NCI-H524 treated with DMSO at 0.1 percent for 48 hours (cell line): ENCODE measurements at regions not wholly inside any gene's neighbourhood (a gene's known extent, or its start where the extent isn't known, plus 50 kb on each side); places are given as distances from the start of the nearest gene placed in this dataset.

Experiments
- DNase-seq: peaks from one replicate; lab custom pipeline; 2025; lab: John Stamatoyannopoulos, UW

- DNase-seq, result no peak
Observed at GRCh38 chr12:67147030-67147429, 122.1 kb upstream of the CAND1 start.

- DNase-seq, result no peak
Observed at GRCh38 chr12:67147447-67147846, 121.7 kb upstream of the CAND1 start.

GRCh38 chr12:67148265-67148664, 120.9 kb upstream of the CAND1 start:
- DNase-seq, result no peak

GRCh38 chr12:67151886-67152285, 117.3 kb upstream of the CAND1 start:
- DNase-seq, result no peak

- DNase-seq, result no peak
Observed at GRCh38 chr12:67152451-67152850, 116.7 kb upstream of the CAND1 start.

GRCh38 chr12:67154901-67155300, 114.3 kb upstream of the CAND1 start:
- no peak for DNase-seq

- DNase-seq, result no peak
Observed at GRCh38 chr12:67155863-67156262, 113.3 kb upstream of the CAND1 start.

GRCh38 chr12:67161322-67161918, 107.7 kb upstream of the CAND1 start:
- DNase-seq, result no peak

- no peak for DNase-seq
Observed at GRCh38 chr12:67173258-67173657, 95.9 kb upstream of the CAND1 start.

GRCh38 chr12:67182551-67182950, 86.6 kb upstream of the CAND1 start:
- no peak for DNase-seq

- no peak for DNase-seq
Observed at GRCh38 chr12:67193704-67194103, 75.5 kb upstream of the CAND1 start.

GRCh38 chr12:67200386-67200785, 68.8 kb upstream of the CAND1 start:
- no peak for DNase-seq

GRCh38 chr12:67202011-67202677, 67.0 kb upstream of the CAND1 start:
- DNase-seq, result no peak

- DNase-seq, result no peak
Observed at GRCh38 chr12:67202678-67203012, 66.5 kb upstream of the CAND1 start.

GRCh38 chr12:67208281-67209067, 60.7 kb upstream of the CAND1 start:
- no peak for DNase-seq

- DNase-seq, result no peak
Observed at GRCh38 chr12:67211029-67211428, 58.1 kb upstream of the CAND1 start.

- no peak for DNase-seq
Observed at GRCh38 chr12:67211494-67211893, 57.7 kb upstream of the CAND1 start.

- no peak for DNase-seq
Observed at GRCh38 chr12:67217647-67218046, 51.5 kb upstream of the CAND1 start.
